Spleen (tissue), 7 donors: ENCODE measurements at regions not wholly inside any gene's neighbourhood (a gene's known extent, or its start where the extent isn't known, plus 50 kb on each side); places are given as distances from the start of the nearest gene placed in this dataset.

Experiments used
- POLR2A ChIP-seq, 3 donors: fragments of 450-650 bp; IDR thresholded peaks; one replicate each; pipeline ENCODE4 v1.5.1; 2017; ENCODE audit warnings: antibody characterized with exemption in 3 of 3, mild to moderate bottlenecking in 1 of 3
- TF ChIP-seq, protein P1 (sequence below), 11 experiments: fragments of 200-600 bp in 7 of 11; fragments of 450-650 bp in 4 of 11; sonication (generic) in 4 of 11; IDR thresholded peaks in 8 of 11; conservative IDR thresholded peaks in 3 of 11; 1 replicate in 7 of 11; 2 replicates in 4 of 11; pipeline versions ENCODE4 v1.4.0 to v1.8.0; 2016 to 2021; ENCODE audit warnings: antibody characterized with exemption in 11 of 11, inconsistent platforms in 4 of 11, mild to moderate bottlenecking in 1 of 11
- donor health status: DM: no; HTN: no; CAD: no; lungs with moderate emphysema.
- donor health status: DM: no; HTN: no; CAD: no.
- donor health status: DM: no; HTN: no; CAD: no.

DNA sequence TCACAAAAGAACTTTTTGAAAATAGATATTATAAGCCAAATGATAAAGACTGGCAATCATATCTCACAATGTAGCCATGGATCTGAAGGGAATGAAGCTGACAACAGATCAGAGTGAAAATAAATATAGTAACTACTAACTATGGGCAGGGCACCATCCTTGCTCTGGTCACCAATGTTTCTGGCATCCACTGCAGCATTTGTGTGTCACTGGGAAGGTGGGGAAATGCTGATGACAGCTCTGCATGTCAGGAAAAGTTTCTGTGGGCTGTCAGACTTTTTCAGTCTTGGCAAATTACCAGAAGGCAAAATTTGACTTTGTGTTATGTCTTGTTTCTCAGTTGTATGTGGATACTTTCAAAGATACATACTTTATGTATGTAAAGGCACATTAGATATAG is 195.6 kb downstream of the ZNF326 start:
- no peak for TF ChIP-seq POLR2A (IDR thresholded peaks at IDR 0.05)
- TF ChIP-seq, protein P1, sequence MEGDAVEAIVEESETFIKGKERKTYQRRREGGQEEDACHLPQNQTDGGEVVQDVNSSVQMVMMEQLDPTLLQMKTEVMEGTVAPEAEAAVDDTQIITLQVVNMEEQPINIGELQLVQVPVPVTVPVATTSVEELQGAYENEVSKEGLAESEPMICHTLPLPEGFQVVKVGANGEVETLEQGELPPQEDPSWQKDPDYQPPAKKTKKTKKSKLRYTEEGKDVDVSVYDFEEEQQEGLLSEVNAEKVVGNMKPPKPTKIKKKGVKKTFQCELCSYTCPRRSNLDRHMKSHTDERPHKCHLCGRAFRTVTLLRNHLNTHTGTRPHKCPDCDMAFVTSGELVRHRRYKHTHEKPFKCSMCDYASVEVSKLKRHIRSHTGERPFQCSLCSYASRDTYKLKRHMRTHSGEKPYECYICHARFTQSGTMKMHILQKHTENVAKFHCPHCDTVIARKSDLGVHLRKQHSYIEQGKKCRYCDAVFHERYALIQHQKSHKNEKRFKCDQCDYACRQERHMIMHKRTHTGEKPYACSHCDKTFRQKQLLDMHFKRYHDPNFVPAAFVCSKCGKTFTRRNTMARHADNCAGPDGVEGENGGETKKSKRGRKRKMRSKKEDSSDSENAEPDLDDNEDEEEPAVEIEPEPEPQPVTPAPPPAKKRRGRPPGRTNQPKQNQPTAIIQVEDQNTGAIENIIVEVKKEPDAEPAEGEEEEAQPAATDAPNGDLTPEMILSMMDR (IDR thresholded peaks at IDR 0.05 in 8 of 11, conservative IDR thresholded peaks at IDR 0.05 in 3 of 11) = no peak
